ENCODE measurements at regions not wholly inside any gene's neighbourhood (a gene's known extent, or its start where the extent isn't known, plus 50 kb on each side); places are given as distances from the start of the nearest gene placed in this dataset.

DNA sequence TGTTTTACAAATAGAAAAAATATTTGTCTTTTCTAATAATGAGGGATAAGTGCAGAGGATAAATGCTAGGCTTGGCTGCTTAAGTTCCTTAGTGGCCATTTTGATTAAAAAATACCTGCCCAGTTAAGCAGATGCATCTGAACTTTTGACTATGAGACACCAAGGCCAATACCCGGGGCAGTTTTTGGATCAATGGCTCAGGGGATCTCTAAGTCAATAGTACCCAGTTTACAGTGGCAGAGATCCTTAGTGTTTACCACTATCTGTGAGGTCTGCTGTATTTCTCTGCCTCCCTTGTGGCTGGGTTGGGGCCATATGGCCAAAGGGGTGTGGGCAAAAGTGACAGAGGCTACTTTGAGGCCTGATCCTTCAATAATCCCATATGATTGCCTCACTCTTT is 184.5 kb upstream of the MAST4 start:
- Mint-ChIP-seq H3K27ac (no peak overlapping the region), H3K4me1 (0 out of 4 replicates have a peak, but pooled peaks cover 0 to 5% of the 10 kb centered on the region in 2 experiments), H3K27me3 (ENCODE audit: low read depth) (peaks cover 4% of the 10 kb centered on the region; the same call in 1 of the 2 replicates), H3K36me3 (ENCODE audit: insufficient read depth in 1 of 3, low read depth in 3 of 3) (peaks cover 0 to 4% (median 0%) of the 10 kb centered on the region in 3 experiments; a peak in 1 of 7 replicates), H3K4me3 (no peak overlapping the region), H3K9me3 (peaks cover 0 to 7% of the 10 kb centered on the region in 2 experiments; a peak in 4 of 5 replicates)
- Histone ChIP-seq H4K5ac (ENCODE audit: insufficient read length, low read depth, low read length) (no peak overlapping the region), H3K56ac (ENCODE audit: insufficient read length, low read depth, low read length) (no peak overlapping the region), H3K4ac (ENCODE audit: low read depth, low read length) (no peak overlapping the region), H3K4me2 (ENCODE audit: insufficient read depth, insufficient read length, low read length) (no peak overlapping the region), H3K23me2 (ENCODE audit: insufficient read length, low read depth, low read length, poor library complexity, severe bottlenecking) (no peaks in the 10 kb centered on the region), H3K9ac (ENCODE audit: extremely low read depth, insufficient read length, low read length) (no peak overlapping the region), H2BK120ac (ENCODE audit: low read depth, low read length, poor library complexity, severe bottlenecking) (no peak overlapping the region), H4K8ac (replicated peaks; ENCODE audit: insufficient read length, low read depth, low read length) (no peak overlapping the region), H3K79me2 (ENCODE audit: insufficient read depth, low read length) (no peaks in the 10 kb centered on the region), H2AK5ac (ENCODE audit: insufficient read length, low read length) (no peak overlapping the region), H2BK5ac (ENCODE audit: insufficient read length, low read length) (no peak overlapping the region), H3K14ac (ENCODE audit: insufficient read depth, low read length) (no peak overlapping the region), H2BK20ac (ENCODE audit: low read depth, low read length, poor library complexity, severe bottlenecking) (no peak overlapping the region), H3T11ph (ENCODE audit: low read length) (no peak overlapping the region), H2AFZ (ENCODE audit: low read length) (no peak overlapping the region), H4K20me1 (ENCODE audit: control insufficient read depth, insufficient read depth, insufficient read length) (no peaks in the 10 kb centered on the region), H3K18ac (ENCODE audit: insufficient read length, low read depth, low read length) (no peak overlapping the region), H4K91ac (ENCODE audit: insufficient read length, low read depth, low read length) (no peak overlapping the region), H3K27ac (ENCODE audit: insufficient read length, low read depth, low read length) (no peak overlapping the region), H2BK12ac (ENCODE audit: insufficient read length, low read depth, low read length) (no peak overlapping the region), H3K4me1 (ENCODE audit: insufficient read depth, low read length) (no peaks in the 10 kb centered on the region), H3K23ac (ENCODE audit: insufficient read length, low read depth, low read length) (no peak overlapping the region), H3K79me1 (ENCODE audit: insufficient read depth, low read depth, low read length, poor library complexity, severe bottlenecking) (no peaks in the 10 kb centered on the region), H3K9me3 (ENCODE audit: control insufficient read depth, low read depth, low read length) (no peaks in the 10 kb centered on the region), H3K27me3 (ENCODE audit: insufficient read depth, low read length) (no peaks in the 10 kb centered on the region), H2BK15ac (ENCODE audit: low read depth, low read length) (no peak overlapping the region)
- TF ChIP-seq, protein P1, sequence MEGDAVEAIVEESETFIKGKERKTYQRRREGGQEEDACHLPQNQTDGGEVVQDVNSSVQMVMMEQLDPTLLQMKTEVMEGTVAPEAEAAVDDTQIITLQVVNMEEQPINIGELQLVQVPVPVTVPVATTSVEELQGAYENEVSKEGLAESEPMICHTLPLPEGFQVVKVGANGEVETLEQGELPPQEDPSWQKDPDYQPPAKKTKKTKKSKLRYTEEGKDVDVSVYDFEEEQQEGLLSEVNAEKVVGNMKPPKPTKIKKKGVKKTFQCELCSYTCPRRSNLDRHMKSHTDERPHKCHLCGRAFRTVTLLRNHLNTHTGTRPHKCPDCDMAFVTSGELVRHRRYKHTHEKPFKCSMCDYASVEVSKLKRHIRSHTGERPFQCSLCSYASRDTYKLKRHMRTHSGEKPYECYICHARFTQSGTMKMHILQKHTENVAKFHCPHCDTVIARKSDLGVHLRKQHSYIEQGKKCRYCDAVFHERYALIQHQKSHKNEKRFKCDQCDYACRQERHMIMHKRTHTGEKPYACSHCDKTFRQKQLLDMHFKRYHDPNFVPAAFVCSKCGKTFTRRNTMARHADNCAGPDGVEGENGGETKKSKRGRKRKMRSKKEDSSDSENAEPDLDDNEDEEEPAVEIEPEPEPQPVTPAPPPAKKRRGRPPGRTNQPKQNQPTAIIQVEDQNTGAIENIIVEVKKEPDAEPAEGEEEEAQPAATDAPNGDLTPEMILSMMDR (conservative IDR thresholded peaks at IDR 0.05) = no peak
- no CpG with 5 or more reads among the region's 1 CpG for WGBS (ENCODE audit: extremely low coverage, insufficient read length, low lambda C conversion rate)
- DNase-seq = no peak

Data from H9 (cell line).